ENCODE measurements at regions not wholly inside any gene's neighbourhood (a gene's known extent, or its start where the extent isn't known, plus 50 kb on each side); places are given as distances from the start of the nearest gene placed in this dataset.
A peak's percentile ranks its signal among the peaks of the same experiment; 100 is the strongest.

- no peak for DNase-seq (ENCODE audit: low spot score)
Observed at GRCh38 chr18:7482342-7482741, 84.8 kb upstream of the PTPRM start.

GRCh38 chr18:7485616-7486015, 81.5 kb upstream of the PTPRM start:
- no peak for DNase-seq (ENCODE audit: low spot score)

DNA sequence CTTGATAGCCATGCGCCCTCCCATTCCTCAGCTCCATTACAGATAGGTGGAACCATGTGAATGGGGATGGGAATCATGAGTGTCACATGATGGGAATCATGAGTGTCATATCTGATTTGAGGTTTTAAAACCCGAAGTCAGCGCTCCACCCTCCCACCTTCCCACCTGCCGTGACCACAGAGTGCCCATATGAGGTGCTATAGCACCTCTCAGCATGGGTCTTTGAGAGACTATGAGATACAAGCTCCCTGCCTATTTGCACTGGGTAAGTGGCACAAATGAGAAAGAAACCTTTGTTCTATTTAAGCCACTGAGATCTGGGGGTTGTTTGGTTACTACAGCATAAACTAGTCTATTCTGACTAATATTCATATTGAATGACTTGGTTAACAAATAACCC, 78.5 kb upstream of the PTPRM start:
- DNase-seq (ENCODE audit: low spot score): no peak

GRCh38 chr18:7490104-7490503, 77.0 kb upstream of the PTPRM start:
- DNase-seq (ENCODE audit: low spot score): no peak

- DNase-seq (ENCODE audit: low spot score): no peak
Observed at GRCh38 chr18:7492385-7492784, 74.7 kb upstream of the PTPRM start.

- DNase-seq (ENCODE audit: low spot score): no peak
Observed at GRCh38 chr18:7497081-7497480, 70.0 kb upstream of the PTPRM start.

GRCh38 chr18:7511106-7511505, 56.0 kb upstream of the PTPRM start:
- DNase-seq (ENCODE audit: low spot score): no peak

GRCh38 chr18:7512348-7512747, 54.8 kb upstream of the PTPRM start:
- no peak for DNase-seq (ENCODE audit: low spot score)

- no peak for DNase-seq (ENCODE audit: low spot score)
Observed at GRCh38 chr18:7512990-7513389, 54.1 kb upstream of the PTPRM start.

DNA sequence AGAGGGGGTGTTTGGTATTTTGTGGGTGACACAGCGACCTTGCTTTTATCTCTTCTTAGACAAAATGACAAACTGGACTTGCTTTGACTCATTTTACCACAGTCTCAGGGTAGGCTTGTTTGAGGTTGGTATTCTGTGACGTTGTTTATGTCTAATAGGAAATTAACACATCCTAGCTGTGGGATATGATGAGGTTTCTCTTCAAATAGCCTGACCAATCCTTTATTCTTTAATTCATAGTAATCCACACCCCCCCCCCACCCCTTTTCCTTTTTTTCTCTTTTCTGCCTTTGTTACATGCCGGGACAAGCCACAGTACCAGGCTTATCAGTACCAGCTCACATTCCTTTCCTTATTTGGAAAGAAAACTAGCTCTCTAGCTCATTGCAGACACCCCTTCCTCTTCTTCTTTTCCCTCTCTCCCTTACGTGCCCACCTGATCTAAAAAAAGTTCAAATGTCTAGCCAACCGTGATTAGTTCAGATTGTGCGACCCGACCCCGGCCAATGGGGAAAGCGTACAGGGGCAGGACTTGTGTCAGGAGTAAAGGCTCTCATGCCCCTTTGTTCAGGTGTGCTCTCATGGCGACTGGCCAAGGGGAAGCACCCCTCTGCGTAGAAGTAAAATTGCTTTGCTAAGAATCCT, 52.2 kb upstream of the PTPRM start:
- peak; percentile 20 for DNase-seq (ENCODE audit: low spot score)

DNA sequence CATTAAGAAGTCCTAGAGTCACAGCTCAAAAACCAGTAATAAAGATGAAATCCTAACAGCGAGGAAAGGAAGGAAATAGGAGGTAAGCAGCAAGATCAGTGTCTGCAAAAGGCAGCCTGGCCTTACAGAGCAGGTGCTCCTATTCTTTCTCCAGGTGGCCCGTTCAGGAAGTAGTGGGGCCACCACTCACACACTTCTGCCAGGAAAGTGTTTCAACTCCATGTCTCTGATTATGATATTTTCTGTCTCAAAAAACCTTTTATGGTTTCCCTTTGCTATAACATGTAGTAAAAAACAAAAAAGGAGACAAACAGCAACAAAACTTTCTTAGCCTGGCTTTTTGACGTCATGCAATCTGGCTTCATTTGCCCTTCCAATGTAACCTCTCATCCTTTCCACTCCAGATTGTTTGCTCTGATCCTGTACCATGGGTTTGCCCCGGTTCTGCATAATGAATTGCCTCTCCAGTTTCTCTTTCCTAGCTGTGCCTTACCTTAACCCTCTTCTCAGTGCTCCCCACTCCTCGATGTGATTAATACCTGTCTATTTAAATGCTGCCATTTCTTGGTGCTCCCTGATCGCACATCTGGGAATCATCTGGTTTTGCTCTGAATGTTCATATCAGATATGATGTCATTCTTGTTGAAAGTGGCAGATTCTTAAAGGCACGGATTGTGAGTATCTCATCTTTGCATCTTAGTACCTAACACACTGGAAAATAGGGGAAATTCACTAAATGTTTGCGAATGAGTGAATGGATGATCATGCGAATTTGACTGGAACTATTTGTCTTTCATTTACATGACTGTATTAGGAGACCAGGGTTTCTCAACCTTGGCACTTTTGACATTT, 50.6 kb upstream of the PTPRM start:
- DNase-seq (ENCODE audit: low spot score): no peak
